Neutrophil (primary cell): ENCODE measurements at regions not wholly inside any gene's neighbourhood (a gene's known extent, or its start where the extent isn't known, plus 50 kb on each side); places are given as distances from the start of the nearest gene placed in this dataset.

Experiments
- H3K27ac ChIP-seq: fragments of 200-600 bp; sonication (generic); 2 replicates; pipeline ENCODE4 v1.5.1; 2016; ENCODE audit warnings: mild to moderate bottlenecking, moderate library complexity
- H3K27me3 ChIP-seq: fragments of 200-600 bp; sonication (generic); 2 replicates; pipeline ENCODE4 v1.6.0; 2016; ENCODE audit warnings: mild to moderate bottlenecking
- H3K36me3 ChIP-seq: fragments of 200-600 bp; sonication (generic); 2 replicates; pipeline ENCODE4 v1.5.1; 2017
- H3K4me1 ChIP-seq, 2 experiments: fragments of 200-600 bp in 1 of 2; sonication (generic) in 1 of 2; 1 replicate in 1 of 2; 2 replicates in 1 of 2; pipeline versions ENCODE4 v1.5.1 to v1.6.1; 2013 to 2016; ENCODE audit warnings: low read depth in 1 of 2, low read length in 1 of 2, mild to moderate bottlenecking in 1 of 2, moderate library complexity in 1 of 2; ENCODE audit not compliant: control insufficient read depth in 1 of 2, insufficient read depth in 1 of 2
- H3K4me3 ChIP-seq, 2 experiments: fragments of 200-600 bp in 1 of 2; sonication (generic) in 1 of 2; 1 replicate in 1 of 2; 2 replicates in 1 of 2; pipeline ENCODE4 v1.5.1; 2013 to 2016; ENCODE audit warnings: low read depth in 1 of 2, low read length in 1 of 2, mild to moderate bottlenecking in 1 of 2, moderate library complexity in 1 of 2
- H3K9me3 ChIP-seq: fragments of 200-600 bp; sonication (generic); 2 replicates; pipeline ENCODE4 v1.5.1; 2016
- TF ChIP-seq, protein P1 (sequence below): fragments of 200-600 bp; sonication (generic); IDR thresholded peaks from 2 replicates; pipeline ENCODE4 v1.5.1; 2016; ENCODE audit warnings: antibody characterized with exemption

DNA sequence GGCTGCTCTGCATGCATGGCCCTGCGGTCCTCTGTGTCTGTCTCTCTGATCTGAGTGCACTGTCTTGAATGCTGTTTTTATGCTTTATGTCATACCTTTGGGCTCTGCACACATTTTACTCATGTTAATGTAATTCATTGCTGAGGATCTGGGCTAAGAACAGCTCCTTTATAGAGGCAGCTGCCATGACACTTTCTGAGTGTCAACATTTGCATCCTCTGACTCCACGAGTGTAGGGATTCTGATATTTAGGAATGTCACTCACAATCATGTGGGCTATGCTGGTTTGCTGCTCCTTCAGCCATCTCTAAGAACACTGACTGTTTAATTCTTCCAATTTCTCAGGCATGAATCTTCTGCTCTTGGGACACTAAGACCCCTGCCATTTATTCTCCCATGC lies 192.2 kb upstream of the CPEB2 start:
- no peak overlapping the region for H3K27ac ChIP-seq
- H3K36me3 ChIP-seq = no peaks in the 10 kb centered on the region
- H3K27me3 ChIP-seq = no peaks in the 10 kb centered on the region
- no peaks in the 10 kb centered on the region for H3K9me3 ChIP-seq
- TF ChIP-seq, protein P1, sequence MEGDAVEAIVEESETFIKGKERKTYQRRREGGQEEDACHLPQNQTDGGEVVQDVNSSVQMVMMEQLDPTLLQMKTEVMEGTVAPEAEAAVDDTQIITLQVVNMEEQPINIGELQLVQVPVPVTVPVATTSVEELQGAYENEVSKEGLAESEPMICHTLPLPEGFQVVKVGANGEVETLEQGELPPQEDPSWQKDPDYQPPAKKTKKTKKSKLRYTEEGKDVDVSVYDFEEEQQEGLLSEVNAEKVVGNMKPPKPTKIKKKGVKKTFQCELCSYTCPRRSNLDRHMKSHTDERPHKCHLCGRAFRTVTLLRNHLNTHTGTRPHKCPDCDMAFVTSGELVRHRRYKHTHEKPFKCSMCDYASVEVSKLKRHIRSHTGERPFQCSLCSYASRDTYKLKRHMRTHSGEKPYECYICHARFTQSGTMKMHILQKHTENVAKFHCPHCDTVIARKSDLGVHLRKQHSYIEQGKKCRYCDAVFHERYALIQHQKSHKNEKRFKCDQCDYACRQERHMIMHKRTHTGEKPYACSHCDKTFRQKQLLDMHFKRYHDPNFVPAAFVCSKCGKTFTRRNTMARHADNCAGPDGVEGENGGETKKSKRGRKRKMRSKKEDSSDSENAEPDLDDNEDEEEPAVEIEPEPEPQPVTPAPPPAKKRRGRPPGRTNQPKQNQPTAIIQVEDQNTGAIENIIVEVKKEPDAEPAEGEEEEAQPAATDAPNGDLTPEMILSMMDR = no peak
- H3K4me1 ChIP-seq = no peaks in the 10 kb centered on the region
- H3K4me3 ChIP-seq = no peak overlapping the region

DNA sequence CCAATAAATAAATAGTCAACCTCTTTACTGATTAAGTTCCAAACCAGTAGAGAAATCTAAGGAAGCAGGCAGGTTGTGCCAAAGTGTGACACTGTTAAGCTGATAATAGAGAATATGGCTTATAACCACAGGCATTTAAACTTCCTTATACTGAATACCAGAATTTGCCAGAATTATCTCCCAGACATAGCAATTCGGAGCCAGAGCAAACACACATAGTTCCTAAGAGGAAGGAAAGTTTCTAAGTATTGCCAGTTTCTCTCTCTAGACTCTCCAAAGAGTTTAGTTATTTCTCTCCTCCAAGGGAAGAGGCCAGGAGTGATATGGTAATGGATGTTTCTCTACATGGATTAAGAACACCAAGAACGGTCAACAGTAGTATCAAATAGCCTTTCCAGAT lies 191.7 kb upstream of the CPEB2 start:
- H3K36me3 ChIP-seq = no peaks in the 10 kb centered on the region
- no peaks in the 10 kb centered on the region for H3K4me1 ChIP-seq
- no peak overlapping the region for H3K4me3 ChIP-seq
- H3K9me3 ChIP-seq = no peaks in the 10 kb centered on the region
- TF ChIP-seq, protein P1 = no peak
- no peak overlapping the region for H3K27ac ChIP-seq
- H3K27me3 ChIP-seq = no peaks in the 10 kb centered on the region

DNA sequence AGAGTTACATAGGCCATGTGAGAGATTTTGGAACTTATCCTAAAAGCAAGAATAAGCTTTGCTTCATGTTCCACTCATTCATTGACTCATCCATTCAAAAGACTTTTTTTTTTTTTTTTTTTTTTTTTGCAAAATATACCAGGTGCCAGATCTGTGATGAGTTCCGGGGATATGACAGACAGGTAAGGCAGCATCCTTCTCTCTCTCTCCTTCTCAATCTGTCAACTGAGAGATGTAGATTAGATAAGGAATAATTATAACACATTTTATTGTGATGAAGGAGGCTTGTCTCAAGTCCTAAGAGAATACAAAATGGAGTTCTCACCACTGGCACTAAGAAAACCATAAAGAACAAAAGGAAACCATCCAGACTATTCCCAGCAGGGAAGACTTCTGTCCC lies 190.2 kb upstream of the CPEB2 start:
- H3K36me3 ChIP-seq = no peaks in the 10 kb centered on the region
- no peaks in the 10 kb centered on the region for H3K9me3 ChIP-seq
- TF ChIP-seq, protein P1 = no peak
- no peak overlapping the region for H3K4me3 ChIP-seq
- no peaks in the 10 kb centered on the region for H3K27me3 ChIP-seq
- H3K4me1 ChIP-seq = no peaks in the 10 kb centered on the region
- no peak overlapping the region for H3K27ac ChIP-seq

- TF ChIP-seq, protein P1 = no peak
- no peak overlapping the region for H3K4me3 ChIP-seq
- no peaks in the 10 kb centered on the region for H3K4me1 ChIP-seq
- no peaks in the 10 kb centered on the region for H3K9me3 ChIP-seq
- H3K27me3 ChIP-seq = no peaks in the 10 kb centered on the region
- H3K36me3 ChIP-seq = no peaks in the 10 kb centered on the region
- no peak overlapping the region for H3K27ac ChIP-seq
Observed at GRCh38 chr4:14816623-14817261, 185.5 kb upstream of the CPEB2 start.

DNA sequence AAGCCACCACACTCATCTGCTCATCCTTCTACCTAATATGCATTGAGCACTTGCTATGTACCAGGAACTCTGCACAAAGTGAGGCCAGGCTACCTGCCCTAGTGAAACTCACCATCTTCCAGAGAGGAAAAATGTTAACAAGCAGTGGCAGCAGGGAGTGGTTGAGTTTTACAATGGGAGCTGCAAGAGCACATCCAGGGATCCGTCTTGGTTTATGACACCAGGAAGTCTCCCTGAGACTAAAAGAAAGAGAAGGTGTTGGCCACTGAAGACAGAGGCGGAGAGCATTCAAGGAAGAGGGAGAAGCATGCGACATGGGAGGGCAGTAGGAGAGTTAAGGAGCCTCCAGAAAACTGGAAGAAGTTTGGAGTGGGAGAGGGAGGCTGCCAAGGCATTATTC lies 178.1 kb upstream of the CPEB2 start:
- peaks cover 4% of the 10 kb centered on the region for H3K27me3 ChIP-seq
- no peak overlapping the region for H3K27ac ChIP-seq
- H3K4me1 ChIP-seq = no peaks in the 10 kb centered on the region
- H3K4me3 ChIP-seq = no peak overlapping the region
- no peaks in the 10 kb centered on the region for H3K9me3 ChIP-seq
- H3K36me3 ChIP-seq = no peaks in the 10 kb centered on the region
- TF ChIP-seq, protein P1 = no peak
